PC-3 (cell line): ENCODE measurements at regions not wholly inside any gene's neighbourhood (a gene's known extent, or its start where the extent isn't known, plus 50 kb on each side); places are given as distances from the start of the nearest gene placed in this dataset.

Experiments used
- EZH2 ChIP-seq: fragments of 300-600 bp; sonication (generic); IDR thresholded peaks from one replicate; pipeline ENCODE4 v1.6.1; 2017; ENCODE audit warnings: antibody characterized with exemption, mild to moderate bottlenecking, low read length; ENCODE audit not compliant: unreplicated experiment
- EZH2phosphoT487 ChIP-seq: fragments of 300-600 bp; sonication (generic); IDR thresholded peaks from 2 replicates; pipeline ENCODE4 v1.6.1; 2018; ENCODE audit warnings: mild to moderate bottlenecking, antibody characterized with exemption, low read length, borderline replicate concordance
- TF ChIP-seq, protein P1 (sequence below): fragments of 300-600 bp; sonication (generic); conservative IDR thresholded peaks from 2 replicates; pipeline ENCODE4 v1.5.1; 2017; ENCODE audit warnings: antibody characterized with exemption, low read depth, mild to moderate bottlenecking, low read length

DNA sequence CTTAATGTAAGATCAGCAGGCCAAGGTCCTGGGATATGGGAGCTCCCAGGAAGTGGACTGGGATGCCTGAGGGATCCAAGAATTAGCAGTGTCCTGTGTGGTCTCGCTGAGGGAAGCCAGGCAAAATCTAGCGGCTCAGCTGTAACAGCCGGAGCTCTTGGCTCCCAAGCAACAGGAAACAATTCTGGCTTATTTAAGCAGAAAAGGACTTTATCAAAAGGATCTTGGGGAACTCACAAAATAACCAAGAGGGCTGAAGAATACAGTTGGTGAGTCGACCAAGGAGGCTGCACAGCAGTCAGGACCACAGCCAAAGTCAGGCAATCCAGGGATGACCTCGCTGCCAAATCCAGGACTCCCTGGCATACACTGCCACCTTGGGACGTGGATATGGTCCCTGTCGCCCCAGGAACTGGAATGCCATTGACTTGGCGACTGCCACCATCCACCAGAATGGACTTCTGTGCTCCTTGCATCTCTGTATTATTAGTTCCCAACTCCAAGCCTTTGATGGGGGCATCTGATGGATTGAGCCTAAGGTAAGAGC lies 165.3 kb upstream of the BCOR start:
- TF ChIP-seq, protein P1, sequence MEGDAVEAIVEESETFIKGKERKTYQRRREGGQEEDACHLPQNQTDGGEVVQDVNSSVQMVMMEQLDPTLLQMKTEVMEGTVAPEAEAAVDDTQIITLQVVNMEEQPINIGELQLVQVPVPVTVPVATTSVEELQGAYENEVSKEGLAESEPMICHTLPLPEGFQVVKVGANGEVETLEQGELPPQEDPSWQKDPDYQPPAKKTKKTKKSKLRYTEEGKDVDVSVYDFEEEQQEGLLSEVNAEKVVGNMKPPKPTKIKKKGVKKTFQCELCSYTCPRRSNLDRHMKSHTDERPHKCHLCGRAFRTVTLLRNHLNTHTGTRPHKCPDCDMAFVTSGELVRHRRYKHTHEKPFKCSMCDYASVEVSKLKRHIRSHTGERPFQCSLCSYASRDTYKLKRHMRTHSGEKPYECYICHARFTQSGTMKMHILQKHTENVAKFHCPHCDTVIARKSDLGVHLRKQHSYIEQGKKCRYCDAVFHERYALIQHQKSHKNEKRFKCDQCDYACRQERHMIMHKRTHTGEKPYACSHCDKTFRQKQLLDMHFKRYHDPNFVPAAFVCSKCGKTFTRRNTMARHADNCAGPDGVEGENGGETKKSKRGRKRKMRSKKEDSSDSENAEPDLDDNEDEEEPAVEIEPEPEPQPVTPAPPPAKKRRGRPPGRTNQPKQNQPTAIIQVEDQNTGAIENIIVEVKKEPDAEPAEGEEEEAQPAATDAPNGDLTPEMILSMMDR: no peak
- TF ChIP-seq EZH2phosphoT487: no peak
- no peak for TF ChIP-seq EZH2
